Uterus (tissue), 2 donors: ENCODE measurements at regions not wholly inside any gene's neighbourhood (a gene's known extent, or its start where the extent isn't known, plus 50 kb on each side); places are given as distances from the start of the nearest gene placed in this dataset.

Source experiments
- POLR2A ChIP-seq, 2 donors: fragments of 450-650 bp; IDR thresholded peaks; one replicate each; pipeline ENCODE4 v1.6.1; 2016; ENCODE audit warnings: antibody characterized with exemption in 2 of 2, mild to moderate bottlenecking in 1 of 2, moderate library complexity in 1 of 2
- TF ChIP-seq, protein P1 (sequence below), 4 experiments: fragments of 200-600 bp in 2 of 4; fragments of 450-650 bp in 2 of 4; sonication (generic) in 2 of 4; IDR thresholded peaks; one replicate each; pipeline ENCODE4 v1.5.1; 2016 to 2019; ENCODE audit warnings: antibody characterized with exemption in 4 of 4, mild to moderate bottlenecking in 2 of 4, moderate library complexity in 1 of 4

DNA sequence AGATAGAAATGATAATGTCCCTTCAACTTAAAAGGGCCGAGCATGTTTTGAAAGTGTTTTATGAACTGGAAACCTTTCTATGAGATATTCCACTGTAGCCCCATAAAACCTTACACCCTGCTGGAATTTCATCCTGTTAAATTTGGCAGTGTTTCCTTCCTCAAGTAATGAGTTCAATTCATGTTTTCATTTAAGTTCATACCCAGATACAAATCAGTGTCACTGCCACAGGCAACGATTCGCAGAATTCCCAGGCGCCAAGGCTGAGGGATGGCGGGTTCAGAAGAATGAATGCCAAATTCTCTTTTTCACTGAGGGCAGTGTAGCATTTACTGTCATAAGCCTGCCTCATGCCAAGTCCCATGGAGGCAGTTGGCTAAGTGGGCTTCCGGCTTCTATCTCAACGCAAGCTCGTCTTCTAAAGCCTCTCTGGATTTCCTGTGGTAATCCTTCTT lies 511.8 kb upstream of the ID4 start:
- TF ChIP-seq, protein P1, sequence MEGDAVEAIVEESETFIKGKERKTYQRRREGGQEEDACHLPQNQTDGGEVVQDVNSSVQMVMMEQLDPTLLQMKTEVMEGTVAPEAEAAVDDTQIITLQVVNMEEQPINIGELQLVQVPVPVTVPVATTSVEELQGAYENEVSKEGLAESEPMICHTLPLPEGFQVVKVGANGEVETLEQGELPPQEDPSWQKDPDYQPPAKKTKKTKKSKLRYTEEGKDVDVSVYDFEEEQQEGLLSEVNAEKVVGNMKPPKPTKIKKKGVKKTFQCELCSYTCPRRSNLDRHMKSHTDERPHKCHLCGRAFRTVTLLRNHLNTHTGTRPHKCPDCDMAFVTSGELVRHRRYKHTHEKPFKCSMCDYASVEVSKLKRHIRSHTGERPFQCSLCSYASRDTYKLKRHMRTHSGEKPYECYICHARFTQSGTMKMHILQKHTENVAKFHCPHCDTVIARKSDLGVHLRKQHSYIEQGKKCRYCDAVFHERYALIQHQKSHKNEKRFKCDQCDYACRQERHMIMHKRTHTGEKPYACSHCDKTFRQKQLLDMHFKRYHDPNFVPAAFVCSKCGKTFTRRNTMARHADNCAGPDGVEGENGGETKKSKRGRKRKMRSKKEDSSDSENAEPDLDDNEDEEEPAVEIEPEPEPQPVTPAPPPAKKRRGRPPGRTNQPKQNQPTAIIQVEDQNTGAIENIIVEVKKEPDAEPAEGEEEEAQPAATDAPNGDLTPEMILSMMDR (IDR thresholded peaks at IDR 0.05): no peak
- TF ChIP-seq POLR2A (IDR thresholded peaks at IDR 0.05): no peak
